Mononuclear cell (primary cell): ENCODE measurements at regions not wholly inside any gene's neighbourhood (a gene's known extent, or its start where the extent isn't known, plus 50 kb on each side); places are given as distances from the start of the nearest gene placed in this dataset.

Experiments
- H3K27me3 ChIP-seq: 2 replicates; pipeline ENCODE4 v1.6.0; 2011; ENCODE audit warnings: low read length, control low read depth; ENCODE audit not compliant: insufficient read depth
- H3K4me1 ChIP-seq: 2 replicates; pipeline ENCODE4 v1.5.1; 2011; ENCODE audit warnings: mild to moderate bottlenecking, low read length, control low read depth; ENCODE audit not compliant: insufficient read depth
- H3K4me3 ChIP-seq: 2 replicates; pipeline ENCODE4 v1.5.1; 2011; ENCODE audit warnings: mild to moderate bottlenecking, low read length, moderate library complexity
- H3K9me3 ChIP-seq: 2 replicates; pipeline ENCODE4 v1.5.1; 2011; ENCODE audit warnings: low read depth, mild to moderate bottlenecking, control low read depth, low read length

GRCh38 chr2:136384531-136385303 is 266.8 kb upstream of the CXCR4 start:
- H3K4me1 ChIP-seq, result peaks cover 25% of the 10 kb centered on the region
- H3K9me3 ChIP-seq, result no peaks in the 10 kb centered on the region
- no peaks in the 10 kb centered on the region for H3K27me3 ChIP-seq
- H3K4me3 ChIP-seq, result no peak overlapping the region

GRCh38 chr2:136383167-136383566 is 265.2 kb upstream of the CXCR4 start:
- peaks cover 36% of the 10 kb centered on the region for H3K4me1 ChIP-seq
- H3K4me3 ChIP-seq, result no peak overlapping the region
- no peaks in the 10 kb centered on the region for H3K9me3 ChIP-seq
- H3K27me3 ChIP-seq, result no peaks in the 10 kb centered on the region

- Histone ChIP-seq H3K4me3 (no peak overlapping the region), H3K9me3 (no peaks in the 10 kb centered on the region), H3K27me3 (no peaks in the 10 kb centered on the region), H3K4me1 (peaks cover 47% of the 10 kb centered on the region)
These were observed 264.0 kb upstream of the CXCR4 start for GRCh38 chr2:136381722-136382633.

- no peaks in the 10 kb centered on the region for H3K9me3 ChIP-seq
- no peaks in the 10 kb centered on the region for H3K27me3 ChIP-seq
- H3K4me3 ChIP-seq, result no peak overlapping the region
- peaks cover 55% of the 10 kb centered on the region for H3K4me1 ChIP-seq
These were observed 263.3 kb upstream of the CXCR4 start for GRCh38 chr2:136381245-136381644.

GRCh38 chr2:136378712-136379595 is 261.0 kb upstream of the CXCR4 start:
- Histone ChIP-seq H3K4me3 (no peak overlapping the region), H3K27me3 (no peaks in the 10 kb centered on the region), H3K9me3 (no peaks in the 10 kb centered on the region), H3K4me1 (peaks cover 62% of the 10 kb centered on the region)

GRCh38 chr2:136377423-136378382 is 259.8 kb upstream of the CXCR4 start:
- H3K9me3 ChIP-seq, result no peaks in the 10 kb centered on the region
- no peaks in the 10 kb centered on the region for H3K27me3 ChIP-seq
- no peak overlapping the region for H3K4me3 ChIP-seq
- peaks cover 57% of the 10 kb centered on the region for H3K4me1 ChIP-seq

GRCh38 chr2:136376798-136377211 is 258.9 kb upstream of the CXCR4 start:
- Histone ChIP-seq H3K4me3 (no peak overlapping the region), H3K27me3 (no peaks in the 10 kb centered on the region), H3K9me3 (no peaks in the 10 kb centered on the region), H3K4me1 (peaks cover 48% of the 10 kb centered on the region)

GRCh38 chr2:136376211-136376610 is 258.3 kb upstream of the CXCR4 start:
- Histone ChIP-seq H3K27me3 (no peaks in the 10 kb centered on the region), H3K9me3 (no peaks in the 10 kb centered on the region), H3K4me3 (no peak overlapping the region), H3K4me1 (peaks cover 42% of the 10 kb centered on the region)

GRCh38 chr2:136375017-136375901 is 257.3 kb upstream of the CXCR4 start:
- H3K27me3 ChIP-seq, result no peaks in the 10 kb centered on the region
- peaks cover 40% of the 10 kb centered on the region for H3K4me1 ChIP-seq
- H3K9me3 ChIP-seq, result no peaks in the 10 kb centered on the region
- H3K4me3 ChIP-seq, result no peak overlapping the region

- H3K9me3 ChIP-seq, result no peaks in the 10 kb centered on the region
- no peaks in the 10 kb centered on the region for H3K27me3 ChIP-seq
- H3K4me1 ChIP-seq, result peaks cover 36% of the 10 kb centered on the region
- H3K4me3 ChIP-seq, result no peak overlapping the region
These were observed 255.9 kb upstream of the CXCR4 start for GRCh38 chr2:136373841-136374240.

- no peaks in the 10 kb centered on the region for H3K9me3 ChIP-seq
- no peak overlapping the region for H3K4me3 ChIP-seq
- peaks cover 28% of the 10 kb centered on the region for H3K4me1 ChIP-seq
- no peaks in the 10 kb centered on the region for H3K27me3 ChIP-seq
These were observed 255.1 kb upstream of the CXCR4 start for GRCh38 chr2:136373029-136373428.

- Histone ChIP-seq H3K27me3 (no peaks in the 10 kb centered on the region), H3K4me1 (no peaks in the 10 kb centered on the region), H3K4me3 (no peak overlapping the region), H3K9me3 (peaks cover 6% of the 10 kb centered on the region)
These were observed 246.0 kb upstream of the CXCR4 start for GRCh38 chr2:136363900-136364299.

- Histone ChIP-seq H3K4me3 (no peak overlapping the region), H3K9me3 (peaks cover 6% of the 10 kb centered on the region), H3K27me3 (no peaks in the 10 kb centered on the region), H3K4me1 (no peaks in the 10 kb centered on the region)
These were observed 245.5 kb upstream of the CXCR4 start for GRCh38 chr2:136363470-136363869.
